GM23338 (cell line): ENCODE measurements at regions not wholly inside any gene's neighbourhood (a gene's known extent, or its start where the extent isn't known, plus 50 kb on each side); places are given as distances from the start of the nearest gene placed in this dataset.

Experiments
- ATAC-seq: fragments of 200-7000 bp; cut with Tn5 transposase; 3 replicates; pipeline ENCODE4 v1.9.1; 2020
- DNase-seq: peaks from one replicate; pipeline ENCODE4 v3.0.0-alpha.2; 2015; ENCODE audit warnings: low spot score
- H2AFZ ChIP-seq: fragments of 200-600 bp; sonication (generic); 2 replicates; pipeline ENCODE4 v1.8.0; 2016; ENCODE audit warnings: antibody characterized with exemption, mild to moderate bottlenecking, moderate library complexity
- H3F3A ChIP-seq: fragments of 200-600 bp; sonication (generic); replicated peaks from 2 replicates; pipeline ENCODE4 v1.8.0; 2017; ENCODE audit warnings: antibody characterized with exemption, mixed run types, low read depth
- H3K27ac ChIP-seq: fragments of 200-600 bp; sonication (generic); 2 replicates; pipeline ENCODE4 v1.6.1; 2016; ENCODE audit warnings: low read depth
- H3K27me3 ChIP-seq: fragments of 200-600 bp; sonication (generic); 2 replicates; pipeline ENCODE4 v1.8.0; 2016; ENCODE audit warnings: mild to moderate bottlenecking, mixed run types, moderate library complexity; ENCODE audit not compliant: insufficient read depth
- H3K36me3 ChIP-seq: fragments of 200-600 bp; sonication (generic); 2 replicates; pipeline ENCODE4 v1.8.0; 2016; ENCODE audit warnings: mild to moderate bottlenecking; ENCODE audit not compliant: insufficient read depth
- H3K4me1 ChIP-seq: fragments of 200-600 bp; sonication (generic); 2 replicates; pipeline ENCODE4 v1.8.0; 2016; ENCODE audit warnings: mild to moderate bottlenecking, moderate library complexity; ENCODE audit not compliant: insufficient read depth
- H3K4me2 ChIP-seq: fragments of 200-600 bp; sonication (generic); 2 replicates; pipeline ENCODE4 v1.7.1; 2017; ENCODE audit warnings: mixed run types
- H3K4me3 ChIP-seq: fragments of 200-600 bp; sonication (generic); 2 replicates; pipeline ENCODE4 v1.6.1; 2016; ENCODE audit warnings: mixed run types
- H3K79me2 ChIP-seq: fragments of 200-600 bp; sonication (generic); replicated peaks from 2 replicates; pipeline ENCODE4 v1.8.0; 2017; ENCODE audit warnings: mild to moderate bottlenecking; ENCODE audit not compliant: insufficient read depth
- H3K9me2 ChIP-seq: fragments of 200-600 bp; sonication (generic); 2 replicates; pipeline ENCODE4 v1.8.0; 2017; ENCODE audit not compliant: insufficient read depth
- H4K20me1 ChIP-seq: fragments of 200-600 bp; sonication (generic); replicated peaks from 2 replicates; pipeline ENCODE4 v1.8.0; 2017; ENCODE audit warnings: mild to moderate bottlenecking; ENCODE audit not compliant: insufficient read depth
- H3K27ac Mint-ChIP-seq: 2 replicates; pipeline ENCODE4 v1.8.0; 2020; ENCODE audit warnings: inconsistent platforms, mild to moderate bottlenecking, moderate library complexity, mixed read lengths
- H3K27me3 Mint-ChIP-seq: 3 replicates; pipeline ENCODE4 v1.8.0; 2022; ENCODE audit warnings: low read depth, mild to moderate bottlenecking, moderate library complexity, mixed read lengths, inconsistent platforms; ENCODE audit not compliant: insufficient read depth, poor library complexity
- H3K36me3 Mint-ChIP-seq: 3 replicates; pipeline ENCODE4 v1.8.0; 2021; ENCODE audit warnings: low read depth, mild to moderate bottlenecking, inconsistent platforms, moderate library complexity, mixed read lengths
- H3K4me1 Mint-ChIP-seq: 3 replicates; pipeline ENCODE4 v1.8.0; 2020; ENCODE audit warnings: mild to moderate bottlenecking, inconsistent platforms, mixed read lengths
- H3K4me3 Mint-ChIP-seq: 3 replicates; pipeline ENCODE4 v1.8.0; 2021; ENCODE audit warnings: moderate library complexity, mild to moderate bottlenecking, inconsistent platforms, mixed read lengths
- H3K9me3 Mint-ChIP-seq: 3 replicates; pipeline ENCODE4 v1.8.0; 2020; ENCODE audit warnings: moderate library complexity, mild to moderate bottlenecking, inconsistent platforms, mixed read lengths
- CREB1 ChIP-seq: fragments of 250-450 bp; sonication (Bioruptor Pico); IDR thresholded peaks from 2 replicates; pipeline ENCODE4 v1.5.0; 2020; ENCODE audit warnings: low read depth, mild to moderate bottlenecking, moderate library complexity
- EZH2phosphoT487 ChIP-seq: fragments of 200-600 bp; sonication (generic); IDR thresholded peaks from one replicate; pipeline ENCODE4 v1.8.1; 2018; ENCODE audit warnings: antibody characterized with exemption; ENCODE audit not compliant: unreplicated experiment
- JUNB ChIP-seq: IDR thresholded peaks from one replicate; pipeline ENCODE4 v1.6.1; 2016; ENCODE audit warnings: antibody characterized with exemption; ENCODE audit not compliant: unreplicated experiment
- NANOG ChIP-seq: IDR thresholded peaks from 2 replicates; pipeline ENCODE4 v1.6.1; 2016; ENCODE audit warnings: antibody characterized with exemption, borderline replicate concordance
- POLR2AphosphoS5 ChIP-seq: IDR thresholded peaks from 2 replicates; pipeline ENCODE4 v1.6.1; 2016; ENCODE audit warnings: antibody characterized with exemption, low read depth
- REST ChIP-seq: IDR thresholded peaks from one replicate; pipeline ENCODE4 v1.6.1; 2018; ENCODE audit warnings: antibody characterized with exemption; ENCODE audit not compliant: unreplicated experiment
- ZNF462 ChIP-seq: fragments of 250-450 bp; sonication (Bioruptor Pico); IDR thresholded peaks from 2 replicates; pipeline ENCODE4 v1.5.0; 2020; ENCODE audit warnings: mild to moderate bottlenecking, moderate library complexity

- TF ChIP-seq ZNF462 (no peak), POLR2AphosphoS5 (no peak)
These were observed 147.1 kb upstream of the RALGAPA2 start (continued) for GRCh38 chr20:20859510-20859909.

DNA sequence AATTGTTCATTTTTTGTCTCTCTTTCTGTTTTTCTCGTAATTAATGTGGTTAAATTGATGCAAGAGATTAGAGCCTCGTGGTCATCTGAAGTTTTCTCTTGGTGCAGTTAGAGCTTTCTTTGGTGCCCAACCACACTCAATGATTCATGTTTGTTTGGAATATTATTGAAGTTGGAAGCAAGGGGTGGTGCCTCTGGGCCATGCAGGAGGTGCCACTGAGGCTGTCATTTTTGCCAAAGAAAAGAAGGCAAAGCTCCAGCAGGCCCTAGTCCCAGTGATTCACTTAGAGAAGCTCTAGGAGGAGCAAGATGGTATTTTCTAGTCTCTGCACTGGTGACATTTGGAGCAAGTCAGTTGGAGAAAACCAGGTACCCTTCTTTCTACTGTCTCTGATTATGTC is 144.5 kb upstream of the RALGAPA2 start:
- Mint-ChIP-seq H3K9me3 (peaks cover 19% of the 10 kb centered on the region), H3K27me3 (peaks cover 5% of the 10 kb centered on the region), H3K27ac (no peak overlapping the region), H3K4me1 (no peaks in the 10 kb centered on the region), H3K4me3 (no peak overlapping the region), H3K36me3 (peaks cover 7% of the 10 kb centered on the region; the same call in 2 of the 3 replicates)
- no peak for DNase-seq
- no peak overlapping the region for H3K27ac ChIP-seq
- H3K4me1 ChIP-seq = no peaks in the 10 kb centered on the region
- H3F3A ChIP-seq = no peaks in the 10 kb centered on the region
- no peak overlapping the region for H2AFZ ChIP-seq
- ATAC-seq = no peak
- H3K36me3 ChIP-seq = no peaks in the 10 kb centered on the region; the same call in 1 of the 2 replicates
- H3K27me3 ChIP-seq = no peaks in the 10 kb centered on the region
- 0 out of 2 replicates have a peak, but pooled peaks cover 11% of the 10 kb centered on the region for H3K9me2 ChIP-seq
- no peak overlapping the region for H3K4me3 ChIP-seq
- H3K79me2 ChIP-seq = no peaks in the 10 kb centered on the region
- H4K20me1 ChIP-seq = no peaks in the 10 kb centered on the region
- no peak overlapping the region for H3K4me2 ChIP-seq
- no peak for TF ChIP-seq EZH2phosphoT487
- no peak for TF ChIP-seq NANOG
- TF ChIP-seq CREB1 = no peak
- no peak for TF ChIP-seq REST
- no peak for TF ChIP-seq ZNF462
- no peak for TF ChIP-seq JUNB
